ENCODE measurements at regions not wholly inside any gene's neighbourhood (a gene's known extent, or its start where the extent isn't known, plus 50 kb on each side); places are given as distances from the start of the nearest gene placed in this dataset.

DNA sequence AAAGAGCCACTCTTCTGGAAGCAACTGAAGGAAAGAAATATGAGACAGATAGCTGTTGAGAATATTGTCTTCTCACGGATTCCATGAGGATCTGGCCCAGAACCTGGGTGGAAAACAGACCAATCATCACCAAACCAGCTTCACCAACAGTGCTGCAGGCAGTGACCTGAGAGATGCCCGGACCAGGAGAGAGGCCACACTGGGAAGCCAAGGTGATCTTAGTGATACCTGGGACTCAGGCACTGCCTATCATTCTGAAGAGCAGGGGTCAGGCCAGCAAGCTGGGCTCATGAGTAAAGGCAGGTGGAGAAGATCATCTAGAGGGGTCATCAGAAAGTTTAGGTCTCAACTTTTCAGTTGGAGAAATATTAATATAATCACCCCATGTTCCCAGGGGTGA lies 595.8 kb upstream of the CADM1 start (continued):
- TF ChIP-seq, protein P1, sequence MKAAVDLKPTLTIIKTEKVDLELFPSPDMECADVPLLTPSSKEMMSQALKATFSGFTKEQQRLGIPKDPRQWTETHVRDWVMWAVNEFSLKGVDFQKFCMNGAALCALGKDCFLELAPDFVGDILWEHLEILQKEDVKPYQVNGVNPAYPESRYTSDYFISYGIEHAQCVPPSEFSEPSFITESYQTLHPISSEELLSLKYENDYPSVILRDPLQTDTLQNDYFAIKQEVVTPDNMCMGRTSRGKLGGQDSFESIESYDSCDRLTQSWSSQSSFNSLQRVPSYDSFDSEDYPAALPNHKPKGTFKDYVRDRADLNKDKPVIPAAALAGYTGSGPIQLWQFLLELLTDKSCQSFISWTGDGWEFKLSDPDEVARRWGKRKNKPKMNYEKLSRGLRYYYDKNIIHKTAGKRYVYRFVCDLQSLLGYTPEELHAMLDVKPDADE (IDR thresholded peaks at IDR 0.05), result no peak
- no peak for TF ChIP-seq ZNF114 (CRISPR knock-in tag; IDR thresholded peaks at IDR 0.05)

GRCh38 chr11:116099541-116099940 lies 595.3 kb upstream of the CADM1 start:
- TF ChIP-seq ZNF331 (CRISPR knock-in tag; IDR thresholded peaks at IDR 0.05; ENCODE audit: low read depth), result no peak
- Histone ChIP-seq H2AFZ (no peak overlapping the region), H3K27me3 (ENCODE audit: insufficient read depth) (peaks cover 5% of the 10 kb centered on the region; the same call in 1 of the 2 replicates), H3K9me2 (ENCODE audit: insufficient read depth) (peaks cover 3% of the 10 kb centered on the region; the same call in 1 of the 2 replicates), H3K36me3 (ENCODE audit: insufficient read depth) (no peaks in the 10 kb centered on the region), H3K27ac (ENCODE audit: low read depth) (no peak overlapping the region), H4K20me1 (replicated peaks; ENCODE audit: insufficient read depth) (no peaks in the 10 kb centered on the region), H3K4me1 (ENCODE audit: insufficient read depth) (no peaks in the 10 kb centered on the region), H3K4me3 (no peak overlapping the region), H3K79me2 (replicated peaks; ENCODE audit: insufficient read depth) (no peaks in the 10 kb centered on the region), H3K4me2 (no peak overlapping the region), H3F3A (replicated peaks; ENCODE audit: low read depth) (no peaks in the 10 kb centered on the region)
- DNase-seq (ENCODE audit: low spot score) (no peak), ATAC-seq (no peak)
- H3K4me1 Mint-ChIP-seq, result no peaks in the 10 kb centered on the region; the same call in 2 of the 3 replicates
- H3K9me3 Mint-ChIP-seq, result no peaks in the 10 kb centered on the region
- no peak overlapping the region for H3K27ac Mint-ChIP-seq
- no peaks in the 10 kb centered on the region for H3K36me3 Mint-ChIP-seq (ENCODE audit: low read depth)
- no peak overlapping the region for H3K4me3 Mint-ChIP-seq
- H3K27me3 Mint-ChIP-seq (ENCODE audit: insufficient read depth, low read depth, poor library complexity), result peaks cover 18% of the 10 kb centered on the region

- no peaks in the 10 kb centered on the region for H3K36me3 Mint-ChIP-seq (ENCODE audit: low read depth)
- no peak for DNase-seq (ENCODE audit: low spot score)
- ATAC-seq, result no peak
- Histone ChIP-seq H3K4me1 (ENCODE audit: insufficient read depth) (peaks cover 6% of the 10 kb centered on the region; the same call in 1 of the 2 replicates), H3K27ac (ENCODE audit: low read depth) (no peak overlapping the region), H3F3A (replicated peaks; ENCODE audit: low read depth) (no peaks in the 10 kb centered on the region), H3K79me2 (replicated peaks; ENCODE audit: insufficient read depth) (no peaks in the 10 kb centered on the region), H2AFZ (no peak overlapping the region), H3K4me3 (no peak overlapping the region), H3K27me3 (ENCODE audit: insufficient read depth) (no peaks in the 10 kb centered on the region), H4K20me1 (replicated peaks; ENCODE audit: insufficient read depth) (no peaks in the 10 kb centered on the region), H3K9me2 (ENCODE audit: insufficient read depth) (no peaks in the 10 kb centered on the region; the same call in 1 of the 2 replicates), H3K36me3 (ENCODE audit: insufficient read depth) (no peaks in the 10 kb centered on the region), H3K4me2 (no peak overlapping the region)
- no peaks in the 10 kb centered on the region for H3K9me3 Mint-ChIP-seq
- TF ChIP-seq EZH2 (IDR thresholded peaks at IDR 0.05; ENCODE audit: low read depth, unreplicated experiment) (no peak), ZNF114 (CRISPR knock-in tag; IDR thresholded peaks at IDR 0.05) (no peak), EZH2phosphoT487 (IDR thresholded peaks at IDR 0.05; ENCODE audit: unreplicated experiment) (no peak), REST (IDR thresholded peaks at IDR 0.05; ENCODE audit: unreplicated experiment) (no peak), CREB1 (CRISPR knock-in tag; IDR thresholded peaks at IDR 0.05; ENCODE audit: low read depth) (no peak), CTCF (conservative IDR thresholded peaks at IDR 0.05; ENCODE audit: low read depth in 2 of 2) (no peak)
- H3K4me1 Mint-ChIP-seq, result peaks cover 6% of the 10 kb centered on the region
- H3K27ac Mint-ChIP-seq, result no peak overlapping the region
- H3K4me3 Mint-ChIP-seq, result no peak overlapping the region
- H3K27me3 Mint-ChIP-seq (ENCODE audit: insufficient read depth, low read depth, poor library complexity), result peaks cover 5% of the 10 kb centered on the region
Observed at GRCh38 chr11:116096272-116096995, 592.2 kb upstream of the CADM1 start.
